WERI-Rb-1 (cell line): ENCODE measurements at regions not wholly inside any gene's neighbourhood (a gene's known extent, or its start where the extent isn't known, plus 50 kb on each side); places are given as distances from the start of the nearest gene placed in this dataset.

ENCODE experiments used
- DNase-seq: peaks from one replicate; pipeline ENCODE4 v3.0.0-alpha.2; 2020
- H3K27ac ChIP-seq: fragments of 250-450 bp; sonication (Bioruptor Pico); 2 replicates; pipeline ENCODE4 v1.5.1; 2020; ENCODE audit warnings: mild to moderate bottlenecking, moderate library complexity
- H3K27me3 ChIP-seq: fragments of 250-450 bp; sonication (Bioruptor Pico); 2 replicates; pipeline ENCODE4 v1.5.1; 2021; ENCODE audit warnings: mild to moderate bottlenecking, low read depth, moderate library complexity; ENCODE audit not compliant: insufficient read depth, severe bottlenecking
- H3K36me3 ChIP-seq: fragments of 250-450 bp; sonication (Bioruptor Pico); 2 replicates; pipeline ENCODE4 v1.5.1; 2020; ENCODE audit warnings: mild to moderate bottlenecking, moderate library complexity
- H3K4me3 ChIP-seq: 2 replicates; pipeline ENCODE4 v1.5.1; 2011; ENCODE audit warnings: low read depth, mild to moderate bottlenecking, control low read depth, low read length
- H3K9me3 ChIP-seq: fragments of 250-450 bp; sonication (Bioruptor Pico); 2 replicates; pipeline ENCODE4 v1.5.1; 2021; ENCODE audit warnings: mild to moderate bottlenecking, moderate library complexity; ENCODE audit not compliant: severe bottlenecking
- CTCF ChIP-seq: IDR thresholded peaks from 2 replicates; pipeline ENCODE4 v1.5.1; 2011; ENCODE audit warnings: low read depth, mild to moderate bottlenecking, control low read depth, inconsistent platforms, low read length

- Histone ChIP-seq H3K27ac (no peak overlapping the region), H3K36me3 (no peaks in the 10 kb centered on the region), H3K9me3 (no peaks in the 10 kb centered on the region), H3K27me3 (no peaks in the 10 kb centered on the region), H3K4me3 (no peak overlapping the region)
- DNase-seq = no peak
- no peak for TF ChIP-seq CTCF
Observed at GRCh38 chr10:33465747-33466146, 131.3 kb upstream of the NRP1 start.

GRCh38 chr10:33463011-33463410, 128.5 kb upstream of the NRP1 start:
- Histone ChIP-seq H3K27me3 (no peaks in the 10 kb centered on the region), H3K36me3 (no peaks in the 10 kb centered on the region), H3K4me3 (no peak overlapping the region), H3K27ac (no peak overlapping the region), H3K9me3 (no peaks in the 10 kb centered on the region)
- no peak for DNase-seq
- no peak for TF ChIP-seq CTCF

- H3K27ac ChIP-seq = no peak overlapping the region
- DNase-seq = no peak
- no peak overlapping the region for H3K4me3 ChIP-seq
Observed at GRCh38 chr10:33461295-33461640, 126.8 kb upstream of the NRP1 start.

GRCh38 chr10:33460505-33461294, 126.2 kb upstream of the NRP1 start:
- no peak for TF ChIP-seq CTCF
- Histone ChIP-seq H3K4me3 (no peak overlapping the region), H3K27ac (no peak overlapping the region)

More at GRCh38 chr10:33461295-33461640, 126.8 kb upstream of the NRP1 start:
- Histone ChIP-seq H3K27me3 (no peaks in the 10 kb centered on the region), H3K9me3 (no peaks in the 10 kb centered on the region), H3K36me3 (no peaks in the 10 kb centered on the region)
- no peak for TF ChIP-seq CTCF

GRCh38 chr10:33459602-33460001, 125.1 kb upstream of the NRP1 start:
- no peak for DNase-seq
- Histone ChIP-seq H3K4me3 (no peak overlapping the region), H3K27me3 (no peaks in the 10 kb centered on the region)

More at GRCh38 chr10:33460505-33461294, 126.2 kb upstream of the NRP1 start:
- Histone ChIP-seq H3K9me3 (no peaks in the 10 kb centered on the region), H3K36me3 (no peaks in the 10 kb centered on the region), H3K27me3 (no peaks in the 10 kb centered on the region)
- DNase-seq = no peak

More at GRCh38 chr10:33459602-33460001, 125.1 kb upstream of the NRP1 start:
- no peaks in the 10 kb centered on the region for H3K9me3 ChIP-seq
- H3K27ac ChIP-seq = no peak overlapping the region
- no peaks in the 10 kb centered on the region for H3K36me3 ChIP-seq
- TF ChIP-seq CTCF = no peak
